Muscle layer of duodenum (tissue), 2 donors: ENCODE measurements at regions not wholly inside any gene's neighbourhood (a gene's known extent, or its start where the extent isn't known, plus 50 kb on each side); places are given as distances from the start of the nearest gene placed in this dataset.

Source experiments
- H3K27ac ChIP-seq: one replicate; pipeline ENCODE4 v1.7.0; 2013; ENCODE audit warnings: mild to moderate bottlenecking, low read length
- H3K27me3 ChIP-seq: one replicate; pipeline ENCODE4 v1.7.0; 2013; ENCODE audit warnings: low read depth, mild to moderate bottlenecking, control low read depth, low read length
- H3K36me3 ChIP-seq, 2 donors: one replicate each; pipeline ENCODE4 v1.7.0; 2013; ENCODE audit warnings: low read length in 2 of 2, control low read depth in 1 of 2, mild to moderate bottlenecking in 1 of 2; ENCODE audit not compliant: insufficient read depth in 2 of 2, control insufficient read depth in 1 of 2
- H3K4me1 ChIP-seq, 2 donors: one replicate each; pipeline ENCODE4 v1.7.0; 2013; ENCODE audit warnings: low read length in 2 of 2, mild to moderate bottlenecking in 2 of 2, control low read depth in 1 of 2, moderate library complexity in 1 of 2; ENCODE audit not compliant: insufficient read depth in 2 of 2, control insufficient read depth in 1 of 2
- H3K4me3 ChIP-seq, 2 donors: one replicate each; pipeline ENCODE4 v1.7.0; 2013; ENCODE audit warnings: low read length in 2 of 2, low read depth in 1 of 2, mild to moderate bottlenecking in 1 of 2
- H3K9me3 ChIP-seq, 2 donors: one replicate each; pipeline ENCODE4 v1.7.0; 2013; ENCODE audit warnings: low read length in 2 of 2, control low read depth in 1 of 2, mild to moderate bottlenecking in 1 of 2; ENCODE audit not compliant: control insufficient read depth in 1 of 2
- donor health status: healthy.

DNA sequence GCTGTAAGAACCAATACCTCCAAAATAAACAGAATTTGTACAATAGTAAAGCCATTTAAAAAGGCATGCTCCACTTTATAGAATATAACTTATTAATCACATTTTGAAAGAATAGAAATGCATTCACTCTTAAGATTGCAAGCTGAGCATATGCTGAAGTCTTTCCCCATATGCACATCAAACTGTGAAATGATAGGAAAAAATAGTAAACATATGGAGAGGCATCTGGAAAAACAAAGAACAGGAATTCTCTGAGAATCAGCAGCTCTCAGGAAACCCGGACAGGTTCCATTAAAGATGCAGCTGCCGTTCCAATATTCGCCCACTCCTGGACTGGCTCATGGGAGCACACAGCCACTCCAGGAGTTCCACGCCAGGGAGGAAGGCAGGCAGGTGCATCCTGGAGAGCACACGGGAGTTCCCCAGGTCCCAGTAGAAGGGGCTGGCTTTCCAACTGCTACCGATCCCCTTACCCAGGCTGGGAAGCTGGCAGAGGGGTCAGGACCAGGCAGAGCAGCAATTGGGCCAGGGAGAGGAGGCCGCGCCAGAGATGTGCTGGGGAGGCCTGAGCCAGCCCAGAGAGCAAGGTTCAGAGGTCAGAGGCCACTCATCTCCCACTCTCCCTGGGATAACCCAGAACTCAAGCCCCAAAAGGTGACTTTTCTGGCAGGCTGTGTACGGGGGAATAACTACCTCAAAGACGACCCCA lies 111.1 kb downstream of the DLL1 start:
- Histone ChIP-seq H3K36me3 (no peaks in the 10 kb centered on the region), H3K4me1 (no peaks in the 10 kb centered on the region), H3K9me3 (no peaks in the 10 kb centered on the region), H3K4me3 (no peak overlapping the region), H3K27me3 (no peaks in the 10 kb centered on the region), H3K27ac (no peak overlapping the region)

GRCh38 chr6:170178561-170179477 lies 112.1 kb downstream of the DLL1 start:
- Histone ChIP-seq H3K9me3 (no peaks in the 10 kb centered on the region), H3K36me3 (no peaks in the 10 kb centered on the region), H3K4me3 (no peak overlapping the region), H3K4me1 (no peaks in the 10 kb centered on the region), H3K27ac (no peak overlapping the region), H3K27me3 (no peaks in the 10 kb centered on the region)

DNA sequence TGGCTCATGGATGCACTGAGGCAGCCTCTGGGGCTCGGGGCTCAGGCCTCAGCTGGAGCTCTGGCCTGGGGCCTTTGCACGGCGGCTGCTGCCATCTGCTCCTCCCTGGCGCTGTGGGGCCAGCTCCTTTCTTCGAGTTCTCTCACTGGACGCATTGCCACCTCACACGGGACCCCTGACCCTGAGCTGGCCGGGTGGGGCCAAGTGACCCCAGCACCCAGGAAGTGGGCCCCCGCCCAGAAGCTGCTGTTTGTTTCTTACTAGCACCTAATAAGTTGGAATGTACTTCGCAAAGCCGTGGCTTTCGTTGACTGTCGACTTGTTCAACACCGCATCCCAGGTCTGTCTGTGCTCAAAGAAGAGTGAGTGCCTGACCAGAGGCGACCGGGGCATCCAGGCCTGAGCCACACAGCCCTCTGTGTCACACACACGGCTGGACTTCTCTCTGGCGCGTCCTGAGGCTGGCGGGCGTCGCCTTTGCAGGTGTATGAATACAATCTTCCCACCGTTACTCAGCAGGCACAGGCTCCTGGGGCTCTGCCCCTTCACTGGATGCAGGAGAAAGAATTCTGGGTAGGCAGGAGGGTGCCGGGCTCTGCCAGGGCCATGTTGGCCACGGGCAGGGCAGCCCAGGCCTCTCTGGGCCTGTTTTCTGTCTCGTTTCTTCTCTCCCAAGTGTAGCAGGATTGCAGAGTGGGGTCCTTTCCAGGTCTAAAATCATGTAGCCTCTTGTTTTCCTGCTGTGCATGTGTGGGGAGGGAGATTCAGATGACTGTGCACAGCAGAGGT lies 112.9 kb downstream of the DLL1 start:
- no peak overlapping the region for H3K27ac ChIP-seq
- H3K27me3 ChIP-seq: no peaks in the 10 kb centered on the region
- no peaks in the 10 kb centered on the region for H3K9me3 ChIP-seq
- H3K36me3 ChIP-seq: no peaks in the 10 kb centered on the region
- H3K4me3 ChIP-seq: no peak overlapping the region
- H3K4me1 ChIP-seq: no peaks in the 10 kb centered on the region

GRCh38 chr6:170176898-170177771 lies 113.7 kb downstream of the DLL1 start:
- no peaks in the 10 kb centered on the region for H3K27me3 ChIP-seq
- H3K9me3 ChIP-seq: no peaks in the 10 kb centered on the region
- no peak overlapping the region for H3K4me3 ChIP-seq
- no peaks in the 10 kb centered on the region for H3K4me1 ChIP-seq
- H3K27ac ChIP-seq: no peak overlapping the region
- H3K36me3 ChIP-seq: no peaks in the 10 kb centered on the region

- no peaks in the 10 kb centered on the region for H3K4me1 ChIP-seq
- H3K4me3 ChIP-seq: no peak overlapping the region
- no peak overlapping the region for H3K27ac ChIP-seq
- no peaks in the 10 kb centered on the region for H3K36me3 ChIP-seq
- H3K9me3 ChIP-seq: no peaks in the 10 kb centered on the region
- H3K27me3 ChIP-seq: no peaks in the 10 kb centered on the region
Observed at GRCh38 chr6:170176136-170176897, 114.6 kb downstream of the DLL1 start.

- Histone ChIP-seq H3K4me3 (no peak overlapping the region), H3K27me3 (no peaks in the 10 kb centered on the region), H3K27ac (no peak overlapping the region), H3K9me3 (no peaks in the 10 kb centered on the region), H3K4me1 (no peaks in the 10 kb centered on the region), H3K36me3 (no peaks in the 10 kb centered on the region)
Observed at GRCh38 chr6:170175644-170176135, 115.2 kb downstream of the DLL1 start.

- Histone ChIP-seq H3K27ac (no peak overlapping the region), H3K27me3 (no peaks in the 10 kb centered on the region), H3K4me3 (no peak overlapping the region), H3K9me3 (no peaks in the 10 kb centered on the region), H3K4me1 (no peaks in the 10 kb centered on the region), H3K36me3 (no peaks in the 10 kb centered on the region)
Observed at GRCh38 chr6:170174771-170175643, 115.9 kb downstream of the DLL1 start.

DNA sequence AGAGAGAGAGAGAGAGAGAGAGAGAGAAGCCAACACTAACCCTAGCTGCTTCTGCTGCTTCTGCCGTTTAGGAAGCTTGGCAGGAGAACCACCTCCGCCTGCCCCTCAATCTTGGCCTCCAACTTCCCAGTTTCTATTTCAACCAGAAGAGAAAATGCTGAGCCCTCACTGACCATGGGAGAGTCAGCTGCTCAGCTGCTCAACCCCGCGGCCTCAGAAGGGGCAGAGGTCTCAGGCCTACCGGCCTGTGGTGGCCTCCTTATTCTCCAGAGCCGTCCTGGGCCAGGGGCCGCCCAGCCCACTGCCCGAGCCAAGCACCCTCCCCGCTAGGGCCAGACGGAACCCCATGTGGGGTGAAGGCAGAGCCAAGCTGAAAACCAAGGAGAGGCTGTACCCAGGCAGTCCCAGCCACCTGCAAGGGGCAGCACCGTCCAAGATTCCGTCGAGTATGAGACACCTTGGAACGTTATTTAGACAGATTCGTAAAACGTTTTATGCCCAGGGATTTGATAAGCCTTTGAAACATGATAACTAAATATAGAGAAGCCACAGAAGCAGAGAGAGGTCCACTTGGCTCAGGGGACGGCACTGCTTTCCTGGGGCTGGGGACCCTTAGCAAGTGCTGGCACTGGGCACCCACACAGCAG lies 116.6 kb downstream of the DLL1 start:
- H3K9me3 ChIP-seq: no peaks in the 10 kb centered on the region
- no peaks in the 10 kb centered on the region for H3K36me3 ChIP-seq
- no peak overlapping the region for H3K4me3 ChIP-seq
- no peaks in the 10 kb centered on the region for H3K27me3 ChIP-seq
- H3K27ac ChIP-seq: no peak overlapping the region
- H3K4me1 ChIP-seq: no peaks in the 10 kb centered on the region

DNA sequence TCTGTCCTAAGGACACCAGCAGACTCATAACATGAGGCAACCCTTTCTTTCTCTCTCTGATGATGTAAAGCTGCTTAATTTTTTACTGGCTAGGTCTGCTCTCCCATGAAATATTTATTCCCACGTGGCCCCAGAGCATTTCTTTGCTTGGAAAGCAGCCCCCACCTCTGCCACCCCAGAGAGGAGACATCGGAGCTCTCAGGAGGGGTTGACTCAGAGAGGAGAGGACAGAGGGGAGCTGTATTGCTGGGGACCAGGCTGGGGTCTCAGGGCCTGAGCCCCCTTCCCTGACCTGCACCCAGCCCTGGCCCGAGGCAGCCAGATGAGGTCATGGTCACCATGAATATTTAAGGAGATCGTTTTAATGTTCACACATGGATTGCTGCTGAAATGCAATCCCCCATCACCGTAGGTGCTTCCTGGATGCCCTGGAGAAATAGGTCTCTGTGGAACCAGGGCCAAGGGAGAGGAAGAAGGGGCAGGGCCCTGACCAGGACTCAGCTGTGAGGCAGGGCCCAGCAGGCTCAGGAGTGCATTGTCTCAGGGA lies 117.5 kb downstream of the DLL1 start:
- Histone ChIP-seq H3K9me3 (no peaks in the 10 kb centered on the region), H3K4me1 (no peaks in the 10 kb centered on the region), H3K36me3 (no peaks in the 10 kb centered on the region), H3K27me3 (no peaks in the 10 kb centered on the region), H3K4me3 (no peak overlapping the region), H3K27ac (no peak overlapping the region)
